ENCODE measurements at regions not wholly inside any gene's neighbourhood (a gene's known extent, or its start where the extent isn't known, plus 50 kb on each side); places are given as distances from the start of the nearest gene placed in this dataset.

- Histone ChIP-seq H3K4me1 (ENCODE audit: control insufficient read depth, insufficient read depth, low read length) (no peaks in the 10 kb centered on the region), H3K27ac (ENCODE audit: low read length) (no peak overlapping the region), H3K36me3 (ENCODE audit: control insufficient read depth, insufficient read depth, low read length) (no peaks in the 10 kb centered on the region), H3K4me3 (ENCODE audit: low read length) (no peak overlapping the region), H3K27me3 (ENCODE audit: control insufficient read depth, insufficient read depth, low read length) (no peaks in the 10 kb centered on the region), H3K9me3 (ENCODE audit: control insufficient read depth, insufficient read depth, low read length) (no peaks in the 10 kb centered on the region)
- ATAC-seq (no peak), DNase-seq (no peak)
- no peak overlapping the region for H3K27ac Mint-ChIP-seq
- 94% methylated on average over 2 of the region's 3 CpGs for WGBS (ENCODE audit: insufficient coverage)
- TF ChIP-seq CTCF (IDR thresholded peaks at IDR 0.05): no peak
- H3K9me3 Mint-ChIP-seq: peaks cover 11 to 23% of the 10 kb centered on the region in 2 donors
- no peaks in the 10 kb centered on the region for H3K36me3 Mint-ChIP-seq
- H3K4me3 Mint-ChIP-seq: no peak overlapping the region
- intact Hi-C loops (cut with micrococcal nuclease): no loop called here
- no peaks in the 10 kb centered on the region for H3K27me3 Mint-ChIP-seq (ENCODE audit: low read depth in 2 of 2)
- H3K4me1 Mint-ChIP-seq: no peaks in the 10 kb centered on the region
Observed at GRCh38 chr4:32826169-32826568, 2106.0 kb downstream of the PCDH7 start.

GRCh38 chr4:32830160-32830559, 2110.0 kb downstream of the PCDH7 start:
- no peak overlapping the region for H3K4me3 Mint-ChIP-seq
- TF ChIP-seq CTCF (IDR thresholded peaks at IDR 0.05): no peak

GRCh38 chr4:32831104-32831503, 2110.9 kb downstream of the PCDH7 start:
- H3K36me3 ChIP-seq (ENCODE audit: control insufficient read depth, insufficient read depth, low read length): no peaks in the 10 kb centered on the region
- Mint-ChIP-seq H3K27me3 (ENCODE audit: low read depth in 2 of 2) (no peaks in the 10 kb centered on the region), H3K27ac (no peak overlapping the region), H3K9me3 (peaks cover 7 to 17% of the 10 kb centered on the region in 2 donors), H3K36me3 (no peaks in the 10 kb centered on the region), H3K4me1 (no peaks in the 10 kb centered on the region), H3K4me3 (no peak overlapping the region)
- DNase-seq (no peak), ATAC-seq (no peak)
- H3K27me3 ChIP-seq (ENCODE audit: control insufficient read depth, insufficient read depth, low read length): no peaks in the 10 kb centered on the region
- no peak for TF ChIP-seq CTCF (IDR thresholded peaks at IDR 0.05)
- no peak overlapping the region for H3K4me3 ChIP-seq (ENCODE audit: low read length)
- intact Hi-C loops (cut with micrococcal nuclease): no loop called here
- H3K27ac ChIP-seq (ENCODE audit: low read length): no peak overlapping the region
- H3K9me3 ChIP-seq (ENCODE audit: control insufficient read depth, insufficient read depth, low read length): no peaks in the 10 kb centered on the region
- no peaks in the 10 kb centered on the region for H3K4me1 ChIP-seq (ENCODE audit: control insufficient read depth, insufficient read depth, low read length)

More at GRCh38 chr4:32830160-32830559, 2110.0 kb downstream of the PCDH7 start:
- Mint-ChIP-seq H3K27ac (no peak overlapping the region), H3K36me3 (no peaks in the 10 kb centered on the region), H3K9me3 (peaks cover 7 to 17% of the 10 kb centered on the region in 2 donors), H3K27me3 (ENCODE audit: low read depth in 2 of 2) (no peaks in the 10 kb centered on the region), H3K4me1 (no peaks in the 10 kb centered on the region)
- intact Hi-C loops (cut with micrococcal nuclease): no loop called here
- no CpG with 5 or more reads among the region's 1 CpG for WGBS (ENCODE audit: insufficient coverage)
- no peak overlapping the region for H3K4me3 ChIP-seq (ENCODE audit: low read length)
- no peak for DNase-seq
- no peaks in the 10 kb centered on the region for H3K9me3 ChIP-seq (ENCODE audit: control insufficient read depth, insufficient read depth, low read length)
- no peaks in the 10 kb centered on the region for H3K27me3 ChIP-seq (ENCODE audit: control insufficient read depth, insufficient read depth, low read length)
- no peak overlapping the region for H3K27ac ChIP-seq (ENCODE audit: low read length)
- no peak for ATAC-seq
- no peaks in the 10 kb centered on the region for H3K4me1 ChIP-seq (ENCODE audit: control insufficient read depth, insufficient read depth, low read length)
- no peaks in the 10 kb centered on the region for H3K36me3 ChIP-seq (ENCODE audit: control insufficient read depth, insufficient read depth, low read length)

- H3K4me3 ChIP-seq (ENCODE audit: low read length): no peak overlapping the region
- no peak for DNase-seq
- no peak for ATAC-seq
- no peaks in the 10 kb centered on the region for H3K36me3 ChIP-seq (ENCODE audit: control insufficient read depth, insufficient read depth, low read length)
- H3K27ac Mint-ChIP-seq: no peak overlapping the region
- H3K9me3 Mint-ChIP-seq: peaks cover 7 to 11% of the 10 kb centered on the region in 2 donors
- H3K4me1 ChIP-seq (ENCODE audit: control insufficient read depth, insufficient read depth, low read length): no peaks in the 10 kb centered on the region
- no peaks in the 10 kb centered on the region for H3K27me3 Mint-ChIP-seq (ENCODE audit: low read depth in 2 of 2)
- no peaks in the 10 kb centered on the region for H3K9me3 ChIP-seq (ENCODE audit: control insufficient read depth, insufficient read depth, low read length)
- no peak overlapping the region for H3K27ac ChIP-seq (ENCODE audit: low read length)
- intact Hi-C loops (cut with micrococcal nuclease): no loop called here
- TF ChIP-seq CTCF (IDR thresholded peaks at IDR 0.05): no peak
- no peaks in the 10 kb centered on the region for H3K36me3 Mint-ChIP-seq
- 79% methylated on average over 2 of the region's 4 CpGs for WGBS (ENCODE audit: insufficient coverage)
- H3K4me1 Mint-ChIP-seq: no peaks in the 10 kb centered on the region
- no peak overlapping the region for H3K4me3 Mint-ChIP-seq
- no peaks in the 10 kb centered on the region for H3K27me3 ChIP-seq (ENCODE audit: control insufficient read depth, insufficient read depth, low read length)
Observed at GRCh38 chr4:32840461-32841189, 2120.5 kb downstream of the PCDH7 start.

All from natural killer cell (primary cell).